K562 (cell line): ENCODE measurements at regions not wholly inside any gene's neighbourhood (a gene's known extent, or its start where the extent isn't known, plus 50 kb on each side); places are given as distances from the start of the nearest gene placed in this dataset.

Source experiments
- ATAC-seq: fragments of 200-7000 bp; cut with Tn5 transposase; 3 replicates; pipeline ENCODE4 v1.9.1; 2020; ENCODE audit warnings: moderate library complexity
- BruUV-seq: library from RNA; stranded (reverse); fragments of 400-500 nt; replicated peaks from 2 replicates; lab custom pipeline; 2021; lab: Mats Ljungman, UMichigan
- CTCF ChIA-PET: fragments of 300-600 bp; formaldehyde crosslinking; extraction: SDS; loops from one replicate; lab custom pipeline; 2021; ENCODE audit warnings: low intra/inter-chr PET ratio; lab: Yijun Ruan, JAX
- POLR2A ChIA-PET: fragments of 300-600, 350-650 bp; sonication (Branson Sonifier 250); formaldehyde crosslinking; extraction: SDS; loops from one replicate; lab custom pipeline; 2021; ENCODE audit warnings: antibody characterized with exemption, inconsistent platforms; lab: Yijun Ruan, JAX
- DNase-seq, 4 experiments: peaks; one replicate each; pipeline versions ENCODE4 v3.0.0 to v3.0.0-alpha.2; 2011 to 2018; ENCODE audit warnings: low spot score in 3 of 4, mixed read lengths in 3 of 4; ENCODE audit errors: extremely low read depth in 1 of 4
- FAIRE-seq: peaks from 2 replicates; lab custom pipeline; 2011; peaks lifted over from hg19 to GRCh38; lab: Jason Lieb, UNC
- H2AFZ ChIP-seq: 2 replicates; pipeline ENCODE4 v1.6.0; 2011; ENCODE audit warnings: low read depth, low read length, control low read depth, inconsistent platforms
- H3K27ac ChIP-seq: fragments of 200-600 bp; 3 replicates; pipeline ENCODE4 v1.8.0; 2011; ENCODE audit warnings: low read depth, mild to moderate bottlenecking, control low read depth, inconsistent platforms, low read length, moderate library complexity, mixed read lengths; ENCODE audit errors: extremely low read depth
- H3K27me3 ChIP-seq, 2 experiments: fragments of 300-600 bp in 1 of 2; 2 replicates in 1 of 2; 3 replicates in 1 of 2; pipeline versions ENCODE4 v1.6.0 to v1.8.0; 2011; ENCODE audit warnings: inconsistent platforms in 2 of 2, low read length in 2 of 2, mild to moderate bottlenecking in 1 of 2, mixed read lengths in 1 of 2, moderate library complexity in 1 of 2; ENCODE audit not compliant: control insufficient read depth in 2 of 2, insufficient read depth in 2 of 2
- H3K36me3 ChIP-seq: fragments of 300-600 bp; 3 replicates; pipeline ENCODE4 v1.8.0; 2011; ENCODE audit warnings: mild to moderate bottlenecking, low read length, inconsistent platforms; ENCODE audit not compliant: control insufficient read depth, insufficient read depth
- H3K4me1 ChIP-seq, 2 experiments: fragments of 200-600 bp in 1 of 2; replicated peaks in 1 of 2; 2 replicates in 1 of 2; 3 replicates in 1 of 2; pipeline versions ENCODE4 v1.5.1 to v1.8.0; 2011; ENCODE audit warnings: inconsistent platforms in 2 of 2, low read length in 2 of 2, mild to moderate bottlenecking in 1 of 2, mixed read lengths in 1 of 2, moderate library complexity in 1 of 2; ENCODE audit not compliant: control insufficient read depth in 2 of 2, insufficient read depth in 2 of 2
- H3K4me2 ChIP-seq: 2 replicates; pipeline ENCODE4 v1.6.1; 2011; ENCODE audit warnings: low read length, control low read depth, inconsistent platforms, mixed read lengths; ENCODE audit not compliant: insufficient read depth
- H3K4me3 ChIP-seq: fragments of 200-600 bp; sonication (generic), shearing (Covaris generic); 2 replicates; pipeline ENCODE4 v1.5.1; 2016; ENCODE audit warnings: control low read depth, inconsistent platforms
- H3K79me2 ChIP-seq: fragments of 200-600 bp; 3 replicates; pipeline ENCODE4 v1.8.0; 2011; ENCODE audit warnings: low read length, inconsistent platforms; ENCODE audit not compliant: control insufficient read depth, insufficient read depth
- H3K9ac ChIP-seq, 2 experiments: 2 replicates each; pipeline versions ENCODE4 v1.6.0 to v1.6.1; 2011; ENCODE audit warnings: low read depth in 2 of 2, low read length in 2 of 2, control low read depth in 1 of 2, inconsistent platforms in 1 of 2, mild to moderate bottlenecking in 1 of 2, mixed read lengths in 1 of 2; ENCODE audit not compliant: insufficient read depth in 1 of 2
- H3K9me1 ChIP-seq: one replicate; pipeline ENCODE4 v1.6.0; 2011; ENCODE audit warnings: inconsistent platforms, mild to moderate bottlenecking, low read length, moderate library complexity; ENCODE audit not compliant: control insufficient read depth, insufficient read depth
- H3K9me3 ChIP-seq: replicated peaks from 2 replicates; pipeline ENCODE4 v1.5.1; 2011; ENCODE audit warnings: low read depth, low read length, inconsistent platforms; ENCODE audit not compliant: control insufficient read depth, insufficient read depth
- H4K20me1 ChIP-seq: replicated peaks from 2 replicates; pipeline ENCODE4 v1.6.1; 2011; ENCODE audit warnings: low read length, inconsistent platforms, mixed read lengths; ENCODE audit not compliant: control insufficient read depth, insufficient read depth
- ILK ChIP-seq: fragments of 450-650 bp; IDR thresholded peaks from 2 replicates; pipeline ENCODE4 v1.6.1; 2016; ENCODE audit warnings: missing genetic modification characterization, low read depth, mild to moderate bottlenecking, missing compliant biosample characterization, moderate library complexity, borderline replicate concordance
- KDM4B ChIP-seq, 2 experiments: fragments of 450-650 bp in 1 of 2; sonication (generic) in 1 of 2; IDR thresholded peaks; 2 replicates each; pipeline ENCODE4 v1.6.1; 2016 to 2017; ENCODE audit warnings: borderline replicate concordance in 2 of 2, antibody characterized with exemption in 1 of 2, low read depth in 1 of 2, mild to moderate bottlenecking in 1 of 2
- NR2F6 ChIP-seq: fragments of 450-650 bp; formaldehyde crosslinking; IDR thresholded peaks from 2 replicates; pipeline ENCODE4 v1.4.0; 2020; ENCODE audit warnings: mild to moderate bottlenecking
- POU5F1 ChIP-seq: fragments of 150-350 bp; IDR thresholded peaks from 2 replicates; pipeline ENCODE4 v1.6.1; 2014; ENCODE audit warnings: borderline replicate concordance, low read length, low read depth, mild to moderate bottlenecking; ENCODE audit not compliant: partially characterized antibody
- RCOR1 ChIP-seq, 2 experiments: IDR thresholded peaks; 2 replicates each; pipeline ENCODE4 v1.6.1; 2012; ENCODE audit warnings: low read depth in 2 of 2, low read length in 2 of 2, borderline replicate concordance in 1 of 2, improper control_type of control experiment in 1 of 2
- SMAD3 ChIP-seq: fragments of 450-650 bp; formaldehyde crosslinking; conservative IDR thresholded peaks from 2 replicates; pipeline ENCODE4 v1.4.0; 2020; ENCODE audit warnings: mild to moderate bottlenecking
- TBP ChIP-seq: optimal IDR thresholded peaks from 2 replicates; pipeline ENCODE3; 2011; ENCODE audit warnings: low read depth, low read length, improper control_type of control experiment
- XRCC4 ChIP-seq: IDR thresholded peaks from one replicate; pipeline ENCODE4 v1.6.1; 2011; ENCODE audit not compliant: insufficient read depth, insufficient read length; ENCODE audit errors: extremely low read depth
- ZNF232 ChIP-seq: sonication (generic); formaldehyde crosslinking; IDR thresholded peaks from 2 replicates; pipeline ENCODE4 v1.8.0; 2022; ENCODE audit warnings: mild to moderate bottlenecking, missing genetic modification reagents
- ZNF639 ChIP-seq, 2 experiments: fragments of 200-800 bp in 1 of 2; sonication (Bioruptor generic) in 1 of 2; sonication (generic) in 1 of 2; formaldehyde crosslinking in 1 of 2; IDR thresholded peaks in 1 of 2; conservative IDR thresholded peaks in 1 of 2; 2 replicates each; pipeline versions ENCODE4 v1.5.0 to v1.6.1; 2016 to 2020; ENCODE audit warnings: missing compliant biosample characterization in 1 of 2, missing genetic modification characterization in 1 of 2, missing genetic modification reagents in 1 of 2
- WGBS: fragments of 100-300 bp; shearing (Covaris generic); methylation state at CpG from one replicate; pipeline ENCODE4 v1.1.6; 2016; ENCODE audit warnings: low coverage, mixed read lengths; ENCODE audit not compliant: insufficient coverage; ENCODE audit errors: missing lambda C conversion rate; 5-methylcytosine and 5-hydroxymethylcytosine counted together
- in situ Hi-C: fragments of 300-500 bp; cut with MboI; formaldehyde crosslinking; loops from 4 replicates; pipeline ENCODE4 v1.15.0; 2018; ENCODE audit warnings: inconsistent platforms, mixed read lengths
- intact Hi-C: fragments of 100-400 bp; cut with micrococcal nuclease; formaldehyde crosslinking; loops from 2 replicates; pipeline ENCODE4 v1.14.2; 2022
- TF ChIP-seq, protein P1 (sequence below): fragments of 450-650 bp; formaldehyde crosslinking; IDR thresholded peaks from 2 replicates; pipeline ENCODE4 v1.4.0; 2022; ENCODE audit warnings: missing genetic modification characterization
- TF ChIP-seq, protein P2 (sequence below): sonication (generic); formaldehyde crosslinking; IDR thresholded peaks from 2 replicates; pipeline ENCODE4 v1.8.0; 2023; ENCODE audit warnings: missing genetic modification reagents, mild to moderate bottlenecking, borderline replicate concordance

DNA sequence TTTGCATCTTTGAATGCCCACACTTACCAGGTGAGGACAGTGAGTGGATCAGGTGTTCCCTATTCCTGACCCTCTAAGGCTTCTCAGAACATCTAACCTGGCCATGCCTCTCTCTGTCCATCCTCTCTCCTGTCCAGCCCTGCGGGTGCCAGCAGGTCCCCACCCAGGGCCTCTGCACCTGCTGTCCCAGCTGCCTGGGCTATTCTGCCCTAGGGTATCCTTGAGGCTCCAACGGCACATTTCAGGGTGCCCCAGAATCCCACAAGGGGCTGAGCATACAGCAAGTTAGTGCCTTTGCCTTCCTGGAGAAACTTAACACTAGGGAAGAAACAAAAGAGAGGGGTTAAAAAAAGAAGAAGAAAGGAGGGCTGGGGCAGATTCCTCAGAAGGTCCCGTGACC lies 107.4 kb downstream of the UNCX start:
- Histone ChIP-seq H3K9me3 (no peaks in the 10 kb centered on the region; the same call in 1 of the 2 replicates), H3K36me3 (no peaks in the 10 kb centered on the region), H3K79me2 (no peaks in the 10 kb centered on the region), H2AFZ (no peak overlapping the region), H3K4me2 (no peak overlapping the region), H3K4me3 (no peak overlapping the region), H3K27me3 (peaks cover 13 to 41% of the 10 kb centered on the region in 2 experiments; a peak in 3 of 5 replicates), H3K9me1 (no peaks in the 10 kb centered on the region), H3K4me1 (peaks cover 0 to 2% of the 10 kb centered on the region in 2 experiments; a peak in 1 of 5 replicates), H3K9ac (no peak overlapping the region), H3K27ac (no peak overlapping the region), H4K20me1 (no peaks in the 10 kb centered on the region)
- TF ChIP-seq ZNF639 (CRISPR knock-in tag; conservative IDR thresholded peaks at IDR 0.05 in 1 of 2, IDR thresholded peaks at IDR 0.05 in 1 of 2) (no peak), SMAD3 (CRISPR knock-in tag) (no peak), NR2F6 (CRISPR knock-in tag) (no peak), ZNF232 (no peak), POU5F1 (no peak), KDM4B (IDR thresholded peaks at IDR 0.05; ENCODE audit: borderline replicate concordance in 2 of 2, low read depth in 1 of 2) (no peak), XRCC4 (no peak), RCOR1 (IDR thresholded peaks at IDR 0.05; ENCODE audit: borderline replicate concordance in 1 of 2, low read depth in 2 of 2, low read length in 2 of 2) (no peak), TBP (no peak), ILK (tag) (no peak)
- TF ChIP-seq, protein P1, sequence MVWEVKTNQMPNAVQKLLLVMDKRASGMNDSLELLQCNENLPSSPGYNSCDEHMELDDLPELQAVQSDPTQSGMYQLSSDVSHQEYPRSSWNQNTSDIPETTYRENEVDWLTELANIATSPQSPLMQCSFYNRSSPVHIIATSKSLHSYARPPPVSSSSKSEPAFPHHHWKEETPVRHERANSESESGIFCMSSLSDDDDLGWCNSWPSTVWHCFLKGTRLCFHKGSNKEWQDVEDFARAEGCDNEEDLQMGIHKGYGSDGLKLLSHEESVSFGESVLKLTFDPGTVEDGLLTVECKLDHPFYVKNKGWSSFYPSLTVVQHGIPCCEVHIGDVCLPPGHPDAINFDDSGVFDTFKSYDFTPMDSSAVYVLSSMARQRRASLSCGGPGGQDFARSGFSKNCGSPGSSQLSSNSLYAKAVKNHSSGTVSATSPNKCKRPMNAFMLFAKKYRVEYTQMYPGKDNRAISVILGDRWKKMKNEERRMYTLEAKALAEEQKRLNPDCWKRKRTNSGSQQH (CRISPR knock-in tag): no peak
- TF ChIP-seq, protein P2, sequence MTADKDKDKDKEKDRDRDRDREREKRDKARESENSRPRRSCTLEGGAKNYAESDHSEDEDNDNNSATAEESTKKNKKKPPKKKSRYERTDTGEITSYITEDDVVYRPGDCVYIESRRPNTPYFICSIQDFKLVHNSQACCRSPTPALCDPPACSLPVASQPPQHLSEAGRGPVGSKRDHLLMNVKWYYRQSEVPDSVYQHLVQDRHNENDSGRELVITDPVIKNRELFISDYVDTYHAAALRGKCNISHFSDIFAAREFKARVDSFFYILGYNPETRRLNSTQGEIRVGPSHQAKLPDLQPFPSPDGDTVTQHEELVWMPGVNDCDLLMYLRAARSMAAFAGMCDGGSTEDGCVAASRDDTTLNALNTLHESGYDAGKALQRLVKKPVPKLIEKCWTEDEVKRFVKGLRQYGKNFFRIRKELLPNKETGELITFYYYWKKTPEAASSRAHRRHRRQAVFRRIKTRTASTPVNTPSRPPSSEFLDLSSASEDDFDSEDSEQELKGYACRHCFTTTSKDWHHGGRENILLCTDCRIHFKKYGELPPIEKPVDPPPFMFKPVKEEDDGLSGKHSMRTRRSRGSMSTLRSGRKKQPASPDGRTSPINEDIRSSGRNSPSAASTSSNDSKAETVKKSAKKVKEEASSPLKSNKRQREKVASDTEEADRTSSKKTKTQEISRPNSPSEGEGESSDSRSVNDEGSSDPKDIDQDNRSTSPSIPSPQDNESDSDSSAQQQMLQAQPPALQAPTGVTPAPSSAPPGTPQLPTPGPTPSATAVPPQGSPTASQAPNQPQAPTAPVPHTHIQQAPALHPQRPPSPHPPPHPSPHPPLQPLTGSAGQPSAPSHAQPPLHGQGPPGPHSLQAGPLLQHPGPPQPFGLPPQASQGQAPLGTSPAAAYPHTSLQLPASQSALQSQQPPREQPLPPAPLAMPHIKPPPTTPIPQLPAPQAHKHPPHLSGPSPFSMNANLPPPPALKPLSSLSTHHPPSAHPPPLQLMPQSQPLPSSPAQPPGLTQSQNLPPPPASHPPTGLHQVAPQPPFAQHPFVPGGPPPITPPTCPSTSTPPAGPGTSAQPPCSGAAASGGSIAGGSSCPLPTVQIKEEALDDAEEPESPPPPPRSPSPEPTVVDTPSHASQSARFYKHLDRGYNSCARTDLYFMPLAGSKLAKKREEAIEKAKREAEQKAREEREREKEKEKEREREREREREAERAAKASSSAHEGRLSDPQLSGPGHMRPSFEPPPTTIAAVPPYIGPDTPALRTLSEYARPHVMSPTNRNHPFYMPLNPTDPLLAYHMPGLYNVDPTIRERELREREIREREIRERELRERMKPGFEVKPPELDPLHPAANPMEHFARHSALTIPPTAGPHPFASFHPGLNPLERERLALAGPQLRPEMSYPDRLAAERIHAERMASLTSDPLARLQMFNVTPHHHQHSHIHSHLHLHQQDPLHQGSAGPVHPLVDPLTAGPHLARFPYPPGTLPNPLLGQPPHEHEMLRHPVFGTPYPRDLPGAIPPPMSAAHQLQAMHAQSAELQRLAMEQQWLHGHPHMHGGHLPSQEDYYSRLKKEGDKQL (CRISPR knock-in tag): no peak
- in situ Hi-C loops (no loop called here), intact Hi-C loops (no loop called here)
- WGBS: 2% methylated on average over 3 of the region's 3 CpGs
- ATAC-seq (no peak), DNase-seq (no peak), FAIRE-seq (no peak)
- POLR2A ChIA-PET: interaction anchor here (1.1 kb wide), 1 partner anchor 8 kb away, joined by 3 read pairs; no protein-coding TSS in a partner anchor
- BruUV-seq: no TSS peak
- CTCF ChIA-PET: no interaction called here
